SK-N-SH treated with all-trans-retinoic acid at 6 μM for 48 hours (cell line): ENCODE measurements at regions not wholly inside any gene's neighbourhood (a gene's known extent, or its start where the extent isn't known, plus 50 kb on each side); places are given as distances from the start of the nearest gene placed in this dataset.

Experiments used
- OSR1 ChIP-seq: fragments of 250-450 bp; sonication (Bioruptor Pico); IDR thresholded peaks from 2 replicates; pipeline ENCODE4 v1.8.0; 2022; ENCODE audit warnings: moderate library complexity, mild to moderate bottlenecking, inconsistent platforms
- POU6F1 ChIP-seq: fragments of 250-450 bp; sonication (Bioruptor Pico); IDR thresholded peaks from 2 replicates; pipeline ENCODE4 v1.8.0; 2021; ENCODE audit warnings: low read depth, mild to moderate bottlenecking, moderate library complexity, borderline replicate concordance
- ZFP3 ChIP-seq: fragments of 250-450 bp; sonication (Bioruptor Pico); IDR thresholded peaks from 2 replicates; pipeline ENCODE4 v1.5.0; 2020; ENCODE audit warnings: mild to moderate bottlenecking, moderate library complexity
- ZNF565 ChIP-seq: fragments of 450-650 bp; formaldehyde crosslinking; conservative IDR thresholded peaks from 2 replicates; pipeline ENCODE4 v1.5.0; 2020; ENCODE audit warnings: low read depth, mild to moderate bottlenecking, moderate library complexity
- ZNF8 ChIP-seq: fragments of 450-650 bp; formaldehyde crosslinking; IDR thresholded peaks from 2 replicates; pipeline ENCODE4 v1.5.0; 2020; ENCODE audit warnings: mild to moderate bottlenecking, moderate library complexity
- TF ChIP-seq, protein P1 (sequence below): fragments of 250-450 bp; sonication (Bioruptor Pico); IDR thresholded peaks from 2 replicates; pipeline ENCODE4 v1.8.0; 2020; ENCODE audit warnings: mild to moderate bottlenecking, moderate library complexity, borderline replicate concordance

- TF ChIP-seq, protein P1, sequence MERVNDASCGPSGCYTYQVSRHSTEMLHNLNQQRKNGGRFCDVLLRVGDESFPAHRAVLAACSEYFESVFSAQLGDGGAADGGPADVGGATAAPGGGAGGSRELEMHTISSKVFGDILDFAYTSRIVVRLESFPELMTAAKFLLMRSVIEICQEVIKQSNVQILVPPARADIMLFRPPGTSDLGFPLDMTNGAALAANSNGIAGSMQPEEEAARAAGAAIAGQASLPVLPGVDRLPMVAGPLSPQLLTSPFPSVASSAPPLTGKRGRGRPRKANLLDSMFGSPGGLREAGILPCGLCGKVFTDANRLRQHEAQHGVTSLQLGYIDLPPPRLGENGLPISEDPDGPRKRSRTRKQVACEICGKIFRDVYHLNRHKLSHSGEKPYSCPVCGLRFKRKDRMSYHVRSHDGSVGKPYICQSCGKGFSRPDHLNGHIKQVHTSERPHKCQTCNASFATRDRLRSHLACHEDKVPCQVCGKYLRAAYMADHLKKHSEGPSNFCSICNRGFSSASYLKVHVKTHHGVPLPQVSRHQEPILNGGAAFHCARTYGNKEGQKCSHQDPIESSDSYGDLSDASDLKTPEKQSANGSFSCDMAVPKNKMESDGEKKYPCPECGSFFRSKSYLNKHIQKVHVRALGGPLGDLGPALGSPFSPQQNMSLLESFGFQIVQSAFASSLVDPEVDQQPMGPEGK = no peak
- no peak for TF ChIP-seq ZNF565 (CRISPR knock-in tag)
- no peak for TF ChIP-seq OSR1 (CRISPR knock-in tag)
- TF ChIP-seq ZNF8 (CRISPR knock-in tag) = no peak
- no peak for TF ChIP-seq ZFP3
- no peak for TF ChIP-seq POU6F1 (CRISPR knock-in tag)
Observed at GRCh38 chr2:22616031-22616430, 768.9 kb upstream of the KLHL29 start.
